Endothelial cell (in vitro differentiated cells): ENCODE measurements at regions not wholly inside any gene's neighbourhood (a gene's known extent, or its start where the extent isn't known, plus 50 kb on each side); places are given as distances from the start of the nearest gene placed in this dataset.

Source experiments
- DNase-seq: peaks from one replicate; pipeline ENCODE4 v3.0.0; 2021; ENCODE audit warnings: low spot score
- H3K27ac Mint-ChIP-seq: one replicate; pipeline ENCODE4 v1.8.0; 2021; ENCODE audit warnings: mixed read lengths, inconsistent platforms; ENCODE audit not compliant: unreplicated experiment
- H3K27me3 Mint-ChIP-seq: one replicate; pipeline ENCODE4 v1.8.0; 2021; ENCODE audit warnings: mild to moderate bottlenecking, moderate library complexity, mixed read lengths, inconsistent platforms; ENCODE audit not compliant: unreplicated experiment
- H3K36me3 Mint-ChIP-seq: one replicate; pipeline ENCODE4 v1.8.0; 2021; ENCODE audit warnings: mild to moderate bottlenecking, low read depth, mixed read lengths, inconsistent platforms; ENCODE audit not compliant: unreplicated experiment
- H3K4me1 Mint-ChIP-seq: one replicate; pipeline ENCODE4 v1.8.0; 2021; ENCODE audit warnings: mild to moderate bottlenecking, mixed read lengths, inconsistent platforms; ENCODE audit not compliant: unreplicated experiment
- H3K4me3 Mint-ChIP-seq: one replicate; pipeline ENCODE4 v1.8.0; 2021; ENCODE audit warnings: mild to moderate bottlenecking, mixed read lengths, inconsistent platforms; ENCODE audit not compliant: unreplicated experiment
- H3K9me3 Mint-ChIP-seq: one replicate; pipeline ENCODE4 v1.8.0; 2021; ENCODE audit warnings: mixed read lengths, inconsistent platforms; ENCODE audit not compliant: unreplicated experiment
- TF ChIP-seq, protein P1 (sequence below): fragments of 200-600 bp; sonication (generic); IDR thresholded peaks from one replicate; pipeline ENCODE4 v1.5.0; 2021; ENCODE audit warnings: antibody characterized with exemption; ENCODE audit not compliant: unreplicated experiment

DNA sequence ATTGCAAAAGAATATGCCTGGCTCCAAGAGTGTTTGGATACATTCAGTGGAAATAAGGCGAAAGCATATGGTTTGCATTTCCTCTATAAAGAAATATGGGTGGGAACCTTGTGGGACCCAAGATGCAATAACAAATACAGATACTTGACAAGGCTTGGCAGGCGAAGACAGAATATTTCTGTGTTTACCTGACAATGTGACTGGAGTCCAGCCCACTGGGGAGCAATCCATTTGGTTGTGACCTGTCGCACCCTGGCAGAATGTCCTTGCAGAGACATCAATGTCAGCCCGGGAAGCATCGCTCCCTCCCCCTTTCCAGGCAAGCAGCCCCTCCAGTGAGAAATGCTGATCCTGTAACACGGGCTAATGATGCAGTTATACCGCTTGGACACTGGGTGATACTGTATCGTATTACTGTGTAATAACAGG is 296.6 kb downstream of the MAF start:
- H3K4me1 Mint-ChIP-seq: peaks cover 14% of the 10 kb centered on the region
- peaks cover 8% of the 10 kb centered on the region for H3K27me3 Mint-ChIP-seq
- TF ChIP-seq, protein P1, sequence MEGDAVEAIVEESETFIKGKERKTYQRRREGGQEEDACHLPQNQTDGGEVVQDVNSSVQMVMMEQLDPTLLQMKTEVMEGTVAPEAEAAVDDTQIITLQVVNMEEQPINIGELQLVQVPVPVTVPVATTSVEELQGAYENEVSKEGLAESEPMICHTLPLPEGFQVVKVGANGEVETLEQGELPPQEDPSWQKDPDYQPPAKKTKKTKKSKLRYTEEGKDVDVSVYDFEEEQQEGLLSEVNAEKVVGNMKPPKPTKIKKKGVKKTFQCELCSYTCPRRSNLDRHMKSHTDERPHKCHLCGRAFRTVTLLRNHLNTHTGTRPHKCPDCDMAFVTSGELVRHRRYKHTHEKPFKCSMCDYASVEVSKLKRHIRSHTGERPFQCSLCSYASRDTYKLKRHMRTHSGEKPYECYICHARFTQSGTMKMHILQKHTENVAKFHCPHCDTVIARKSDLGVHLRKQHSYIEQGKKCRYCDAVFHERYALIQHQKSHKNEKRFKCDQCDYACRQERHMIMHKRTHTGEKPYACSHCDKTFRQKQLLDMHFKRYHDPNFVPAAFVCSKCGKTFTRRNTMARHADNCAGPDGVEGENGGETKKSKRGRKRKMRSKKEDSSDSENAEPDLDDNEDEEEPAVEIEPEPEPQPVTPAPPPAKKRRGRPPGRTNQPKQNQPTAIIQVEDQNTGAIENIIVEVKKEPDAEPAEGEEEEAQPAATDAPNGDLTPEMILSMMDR: no peak
- no peak overlapping the region for H3K4me3 Mint-ChIP-seq
- DNase-seq: no peak
- no peaks in the 10 kb centered on the region for H3K9me3 Mint-ChIP-seq
- H3K36me3 Mint-ChIP-seq: no peaks in the 10 kb centered on the region
- no peak overlapping the region for H3K27ac Mint-ChIP-seq

DNA sequence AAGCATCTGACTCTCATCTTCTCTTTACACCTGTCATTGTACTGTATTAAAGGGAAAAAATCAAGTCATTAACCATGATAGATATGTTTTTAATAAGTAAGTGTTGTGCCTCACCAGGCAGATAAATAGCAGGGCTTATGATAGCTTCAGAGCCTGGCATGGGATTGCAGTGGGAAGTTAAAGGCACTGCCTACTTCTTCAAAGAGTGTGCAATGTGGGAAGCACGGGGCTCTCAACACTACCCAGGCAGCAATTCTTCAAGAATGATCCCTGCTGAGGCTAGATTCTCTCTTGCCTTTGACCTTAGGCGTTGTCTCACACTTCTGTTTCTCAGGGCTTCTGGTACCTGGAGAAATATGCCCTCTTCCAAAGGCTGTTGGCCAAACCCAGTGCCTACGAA is 297.3 kb downstream of the MAF start:
- Mint-ChIP-seq H3K9me3 (no peaks in the 10 kb centered on the region), H3K27ac (no peak overlapping the region), H3K4me3 (no peak overlapping the region), H3K36me3 (no peaks in the 10 kb centered on the region), H3K27me3 (peaks cover 8% of the 10 kb centered on the region), H3K4me1 (peaks cover 17% of the 10 kb centered on the region)
- DNase-seq: no peak
- TF ChIP-seq, protein P1: no peak

DNA sequence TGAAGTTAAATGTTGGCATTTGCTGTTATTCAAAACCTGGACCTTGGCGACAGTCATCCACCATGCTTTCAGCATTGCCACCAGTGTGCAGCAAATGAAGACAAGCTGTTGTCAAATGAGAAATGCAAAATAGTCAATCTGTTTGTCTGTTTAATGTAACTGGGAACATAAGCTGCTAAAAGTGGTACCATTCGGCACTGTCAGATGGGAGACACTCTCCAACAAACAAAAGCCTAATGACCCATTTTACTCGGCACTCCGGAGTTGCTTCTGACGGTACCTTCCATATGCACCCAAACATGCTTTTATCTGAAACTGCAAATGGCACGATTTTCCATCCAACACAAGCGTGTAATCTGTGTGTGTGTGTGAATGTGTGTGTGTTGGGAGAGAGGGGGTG is 297.8 kb downstream of the MAF start:
- Mint-ChIP-seq H3K27me3 (peaks cover 8% of the 10 kb centered on the region), H3K36me3 (no peaks in the 10 kb centered on the region), H3K9me3 (no peaks in the 10 kb centered on the region), H3K4me3 (no peak overlapping the region), H3K4me1 (peaks cover 17% of the 10 kb centered on the region), H3K27ac (no peak overlapping the region)
- DNase-seq: no peak
- TF ChIP-seq, protein P1: no peak

DNA sequence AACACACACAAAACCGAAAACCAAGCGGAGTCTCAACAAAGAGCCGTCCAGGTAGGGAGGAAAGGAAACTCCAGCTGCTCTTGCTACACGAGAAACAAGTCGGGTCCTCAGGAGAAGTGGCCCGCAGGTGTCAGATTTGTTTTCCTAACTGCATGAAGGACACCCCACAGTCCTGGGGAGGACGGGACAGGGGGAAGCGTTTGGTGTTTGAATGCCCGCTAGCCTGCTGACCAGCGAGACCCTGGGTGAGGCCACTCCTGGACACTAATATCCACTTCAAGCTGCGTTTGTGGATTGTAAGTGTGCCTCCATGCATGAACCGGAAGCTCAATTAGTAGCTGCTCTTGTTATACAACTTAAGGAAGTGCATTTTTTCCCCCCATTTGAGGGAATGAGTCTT is 299.5 kb downstream of the MAF start:
- TF ChIP-seq, protein P1: no peak
- no peaks in the 10 kb centered on the region for H3K9me3 Mint-ChIP-seq
- no peak for DNase-seq
- no peaks in the 10 kb centered on the region for H3K36me3 Mint-ChIP-seq
- peaks cover 17% of the 10 kb centered on the region for H3K4me1 Mint-ChIP-seq
- H3K27me3 Mint-ChIP-seq: peaks cover 8% of the 10 kb centered on the region
- no peak overlapping the region for H3K27ac Mint-ChIP-seq
- no peak overlapping the region for H3K4me3 Mint-ChIP-seq

DNA sequence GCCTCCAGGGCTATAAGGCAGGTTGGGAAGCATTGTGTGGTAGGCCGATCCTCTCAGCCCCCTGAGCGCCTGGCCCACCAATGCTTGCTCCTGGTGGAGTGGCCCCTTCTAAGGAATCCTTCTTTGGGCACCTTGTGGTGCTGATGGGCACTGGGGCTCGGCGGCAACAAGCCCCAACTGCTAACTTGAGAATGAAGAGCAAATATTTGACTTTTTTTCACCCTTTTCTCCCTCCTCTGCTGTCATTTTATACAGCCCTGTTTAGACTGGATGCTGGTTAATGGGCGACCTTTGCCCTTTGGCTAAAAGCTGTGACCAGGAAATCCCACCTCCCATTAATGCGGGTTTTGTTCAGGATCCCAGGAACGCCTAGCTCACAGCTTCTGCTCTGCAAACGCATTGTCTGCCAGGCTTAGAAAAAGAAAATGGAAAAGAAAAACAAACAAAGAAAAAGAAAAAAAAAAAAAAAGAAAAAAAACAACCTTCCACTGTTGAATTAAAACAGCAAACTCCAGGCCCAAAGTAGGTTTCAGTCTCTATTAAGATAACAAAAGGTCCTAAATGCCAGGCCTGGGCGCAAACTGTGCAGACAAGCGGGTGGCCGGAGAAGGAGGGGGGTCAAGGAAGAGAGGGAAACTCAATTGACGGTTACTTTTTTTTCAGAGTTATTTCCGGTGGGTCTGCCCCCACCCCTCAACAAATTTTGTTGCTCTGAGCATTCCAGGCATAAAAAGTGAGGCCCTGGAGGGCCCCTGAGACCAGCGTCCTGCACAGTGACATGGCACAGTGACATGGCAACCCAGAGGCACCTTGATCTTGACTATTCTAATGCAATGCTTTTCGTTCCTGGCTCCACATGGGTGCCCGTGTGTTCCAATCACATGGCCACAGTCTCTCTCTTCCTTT is 301.4 kb downstream of the MAF start:
- DNase-seq: no peak

More for the DNA sequence above, 301.4 kb downstream of the MAF start:
- Mint-ChIP-seq H3K9me3 (no peaks in the 10 kb centered on the region), H3K4me1 (peaks cover 17% of the 10 kb centered on the region), H3K36me3 (no peaks in the 10 kb centered on the region), H3K4me3 (no peak overlapping the region), H3K27me3 (peaks cover 8% of the 10 kb centered on the region), H3K27ac (no peak overlapping the region)
- TF ChIP-seq, protein P1: no peak
